Endothelial cell of umbilical vein (primary cell): ENCODE measurements at regions not wholly inside any gene's neighbourhood (a gene's known extent, or its start where the extent isn't known, plus 50 kb on each side); places are given as distances from the start of the nearest gene placed in this dataset.

Source experiments
- BruUV-seq: library from RNA; stranded (reverse); fragments of 400-500 nt; replicated peaks from 2 replicates; lab custom pipeline; 2021; lab: Mats Ljungman, UMichigan
- CTCF ChIA-PET: fragments of 300-600, 350-600 bp; sonication (Branson Sonifier 250); formaldehyde crosslinking; loops from one replicate; lab custom pipeline; 2021; ENCODE audit warnings: antibody characterized with exemption, inconsistent platforms; lab: Charles Lee
- POLR2A ChIA-PET: fragments of 300-600, 350-600 bp; sonication (Branson Sonifier 250); formaldehyde crosslinking; loops from one replicate; lab custom pipeline; 2021; ENCODE audit warnings: antibody characterized with exemption, inconsistent platforms; lab: Charles Lee
- DNase-seq: peaks from one replicate; pipeline ENCODE4 v3.0.0-alpha.2; 2011; ENCODE audit warnings: low read depth, low spot score
- FAIRE-seq: peaks from 2 replicates; lab custom pipeline; 2011; peaks lifted over from hg19 to GRCh38; lab: Jason Lieb, UNC
- H2AFZ ChIP-seq: 2 replicates; pipeline ENCODE4 v1.6.0; 2012; ENCODE audit warnings: low read depth, low read length, control low read depth, inconsistent platforms
- H3K27ac ChIP-seq: 2 replicates; pipeline ENCODE4 v1.5.1; 2011; ENCODE audit warnings: low read depth, mild to moderate bottlenecking, control low read depth, low read length, moderate library complexity; ENCODE audit not compliant: insufficient read depth
- H3K27me3 ChIP-seq, 2 experiments: 2 replicates each; pipeline versions ENCODE4 v1.6.0 to v1.6.1; 2011; ENCODE audit warnings: low read length in 2 of 2, mixed read lengths in 1 of 2; ENCODE audit not compliant: control insufficient read depth in 2 of 2, insufficient read depth in 2 of 2
- H3K36me3 ChIP-seq, 2 experiments: 2 replicates in 1 of 2; 3 replicates in 1 of 2; pipeline ENCODE4 v1.5.1; 2011; ENCODE audit warnings: low read length in 2 of 2, mild to moderate bottlenecking in 1 of 2, moderate library complexity in 1 of 2; ENCODE audit not compliant: control insufficient read depth in 2 of 2, insufficient read depth in 2 of 2; ENCODE audit errors: extremely low read depth in 1 of 2
- H3K4me1 ChIP-seq: 3 replicates; pipeline ENCODE4 v1.5.1; 2011; ENCODE audit warnings: mild to moderate bottlenecking, low read length; ENCODE audit not compliant: control insufficient read depth, insufficient read depth; ENCODE audit errors: extremely low read depth
- H3K4me2 ChIP-seq: 2 replicates; pipeline ENCODE4 v1.6.1; 2011; ENCODE audit warnings: low read length, control low read depth, mixed read lengths; ENCODE audit not compliant: insufficient read depth
- H3K4me3 ChIP-seq, 3 experiments: fragments of 200-600 bp in 1 of 3; sonication (generic), shearing (Covaris generic) in 1 of 3; replicated peaks in 1 of 3; 2 replicates each; pipeline ENCODE4 v1.5.1; 2011 to 2016; ENCODE audit warnings: control low read depth in 3 of 3, low read length in 3 of 3, mild to moderate bottlenecking in 2 of 3, inconsistent platforms in 1 of 3, low read depth in 1 of 3, moderate library complexity in 1 of 3; ENCODE audit not compliant: insufficient read depth in 1 of 3
- H3K79me2 ChIP-seq: 2 replicates; pipeline ENCODE4 v1.6.0; 2012; ENCODE audit warnings: low read length, inconsistent platforms; ENCODE audit not compliant: control insufficient read depth, insufficient read depth
- H3K9ac ChIP-seq: replicated peaks from 2 replicates; pipeline ENCODE3; 2011; ENCODE audit warnings: low read length, control low read depth; ENCODE audit not compliant: insufficient read depth; ENCODE audit errors: extremely low read depth
- H3K9me1 ChIP-seq: replicated peaks from 3 replicates; pipeline ENCODE4 v1.6.0; 2011; ENCODE audit warnings: mild to moderate bottlenecking, low read length; ENCODE audit not compliant: control insufficient read depth, insufficient read depth; ENCODE audit errors: extremely low read depth
- H3K9me3 ChIP-seq: replicated peaks from 2 replicates; pipeline ENCODE4 v1.5.1; 2012; ENCODE audit warnings: low read length, inconsistent platforms; ENCODE audit not compliant: control insufficient read depth, insufficient read depth
- H4K20me1 ChIP-seq: replicated peaks from 2 replicates; pipeline ENCODE3; 2011; ENCODE audit warnings: mild to moderate bottlenecking, low read length; ENCODE audit not compliant: control insufficient read depth, insufficient read depth; ENCODE audit errors: extremely low read depth
- EZH2 ChIP-seq: IDR thresholded peaks from 2 replicates; pipeline ENCODE4 v1.6.1; 2012; ENCODE audit warnings: borderline replicate concordance, low read depth, mild to moderate bottlenecking, moderate library complexity, low read length, inconsistent platforms; ENCODE audit not compliant: severe bottlenecking
- FOS ChIP-seq: IDR thresholded peaks from 2 replicates; pipeline ENCODE4 v1.6.1; 2011; ENCODE audit warnings: mild to moderate bottlenecking, low read length, moderate library complexity, borderline replicate concordance; ENCODE audit not compliant: insufficient read depth
- GATA2 ChIP-seq: IDR thresholded peaks from 2 replicates; pipeline ENCODE4 v1.7.0; 2011; ENCODE audit warnings: low read depth, mild to moderate bottlenecking, moderate library complexity, mixed read lengths, low read length; ENCODE audit not compliant: insufficient read length, insufficient read depth
- JUN ChIP-seq: IDR thresholded peaks from 2 replicates; pipeline ENCODE4 v1.6.1; 2011; ENCODE audit warnings: borderline replicate concordance, low read depth; ENCODE audit not compliant: insufficient read length, insufficient read depth
- MYC ChIP-seq: IDR thresholded peaks from one replicate; pipeline ENCODE4 v1.6.1; 2011; ENCODE audit warnings: mild to moderate bottlenecking, low read depth, low read length
- POLR2A ChIP-seq: IDR thresholded peaks from 2 replicates; pipeline ENCODE4 v1.6.1; 2012; ENCODE audit warnings: low read depth, mild to moderate bottlenecking, control low read depth, low read length
- POLR2AphosphoS5 ChIP-seq: IDR thresholded peaks from 2 replicates; pipeline ENCODE4 v1.6.1; 2012; ENCODE audit warnings: low read depth, mild to moderate bottlenecking, control low read depth, low read length, moderate library complexity; ENCODE audit not compliant: insufficient read depth
- dilution Hi-C: fragments of 300-500 bp; cut with MboI; formaldehyde crosslinking; loops from one replicate; pipeline ENCODE4 v1.15.0; 2019; ENCODE audit warnings: low sequenced_read_pairs; ENCODE audit not compliant: extremely low pct_ligation_motif_present
- intact Hi-C: fragments of 100-400 bp; cut with micrococcal nuclease; formaldehyde crosslinking; loops from one replicate; pipeline ENCODE4 v1.10.0; 2022
- TF ChIP-seq, protein P1 (sequence below), 2 donors: IDR thresholded peaks; 1 replicate in 1 of 2; 2 replicates in 1 of 2; pipeline ENCODE4 v1.5.1; 2011; ENCODE audit warnings: low read length in 2 of 2, mild to moderate bottlenecking in 2 of 2, moderate library complexity in 2 of 2, control low read depth in 1 of 2, inconsistent platforms in 1 of 2, low read depth in 1 of 2; ENCODE audit not compliant: insufficient read depth in 1 of 2; ENCODE audit errors: extremely low read depth in 1 of 2
- TF ChIP-seq, protein P2 (sequence below): IDR thresholded peaks from 2 replicates; pipeline ENCODE4 v1.6.1; 2011; ENCODE audit not compliant: insufficient read depth, insufficient read length

DNA sequence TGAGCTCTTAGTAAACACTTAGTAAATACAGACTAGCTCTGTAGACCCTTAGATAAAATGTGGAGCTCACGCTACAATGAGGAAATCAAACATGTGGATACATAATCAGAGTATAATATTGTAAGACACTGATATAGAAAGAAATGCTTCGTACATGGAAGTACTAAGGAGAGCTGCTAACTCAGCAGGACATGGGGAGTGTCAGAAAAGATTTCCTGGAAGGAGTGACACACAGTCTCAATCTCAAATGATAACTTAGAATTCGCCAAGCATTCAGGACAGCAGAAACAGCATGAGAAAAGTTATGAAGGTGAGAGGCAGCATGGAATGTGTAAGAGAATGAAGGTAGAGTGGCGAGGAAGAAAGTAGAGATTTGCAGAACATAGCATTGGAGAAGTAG lies 80.8 kb downstream of the ZNF622 start:
- no peak for TF ChIP-seq FOS
- TF ChIP-seq EZH2, result no peak
- no peak for TF ChIP-seq JUN
- TF ChIP-seq, protein P1, sequence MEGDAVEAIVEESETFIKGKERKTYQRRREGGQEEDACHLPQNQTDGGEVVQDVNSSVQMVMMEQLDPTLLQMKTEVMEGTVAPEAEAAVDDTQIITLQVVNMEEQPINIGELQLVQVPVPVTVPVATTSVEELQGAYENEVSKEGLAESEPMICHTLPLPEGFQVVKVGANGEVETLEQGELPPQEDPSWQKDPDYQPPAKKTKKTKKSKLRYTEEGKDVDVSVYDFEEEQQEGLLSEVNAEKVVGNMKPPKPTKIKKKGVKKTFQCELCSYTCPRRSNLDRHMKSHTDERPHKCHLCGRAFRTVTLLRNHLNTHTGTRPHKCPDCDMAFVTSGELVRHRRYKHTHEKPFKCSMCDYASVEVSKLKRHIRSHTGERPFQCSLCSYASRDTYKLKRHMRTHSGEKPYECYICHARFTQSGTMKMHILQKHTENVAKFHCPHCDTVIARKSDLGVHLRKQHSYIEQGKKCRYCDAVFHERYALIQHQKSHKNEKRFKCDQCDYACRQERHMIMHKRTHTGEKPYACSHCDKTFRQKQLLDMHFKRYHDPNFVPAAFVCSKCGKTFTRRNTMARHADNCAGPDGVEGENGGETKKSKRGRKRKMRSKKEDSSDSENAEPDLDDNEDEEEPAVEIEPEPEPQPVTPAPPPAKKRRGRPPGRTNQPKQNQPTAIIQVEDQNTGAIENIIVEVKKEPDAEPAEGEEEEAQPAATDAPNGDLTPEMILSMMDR (IDR thresholded peaks at IDR 0.05; ENCODE audit: extremely low read depth in 1 of 2, insufficient read depth in 1 of 2, low read depth in 1 of 2, low read length in 2 of 2), result no peak
- TF ChIP-seq MYC, result no peak
- TF ChIP-seq GATA2, result no peak
- TF ChIP-seq, protein P2, sequence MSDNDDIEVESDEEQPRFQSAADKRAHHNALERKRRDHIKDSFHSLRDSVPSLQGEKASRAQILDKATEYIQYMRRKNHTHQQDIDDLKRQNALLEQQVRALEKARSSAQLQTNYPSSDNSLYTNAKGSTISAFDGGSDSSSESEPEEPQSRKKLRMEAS, result no peak
- TF ChIP-seq POLR2AphosphoS5, result no peak
- no peak for TF ChIP-seq POLR2A
- Histone ChIP-seq H3K9me1 (no peaks in the 10 kb centered on the region), H3K9ac (no peak overlapping the region), H4K20me1 (no peaks in the 10 kb centered on the region), H3K4me2 (no peak overlapping the region), H3K4me1 (no peaks in the 10 kb centered on the region), H3K27me3 (no peaks in the 10 kb centered on the region), H2AFZ (no peak overlapping the region), H3K27ac (no peak overlapping the region), H3K36me3 (no peaks in the 10 kb centered on the region), H3K4me3 (no peak overlapping the region), H3K9me3 (no peaks in the 10 kb centered on the region), H3K79me2 (no peaks in the 10 kb centered on the region)
- POLR2A ChIA-PET, result no interaction called here
- CTCF ChIA-PET, result no interaction called here
- intact Hi-C loops (no loop called here), dilution Hi-C loops (no loop called here)
- no TSS peak for BruUV-seq
- no peak for DNase-seq
- no peak for FAIRE-seq
